ENCODE measurements at regions not wholly inside any gene's neighbourhood (a gene's known extent, or its start where the extent isn't known, plus 50 kb on each side); places are given as distances from the start of the nearest gene placed in this dataset.
A peak's percentile ranks its signal among the peaks of the same experiment; 100 is the strongest.

- no peaks in the 10 kb centered on the region for H3K36me3 Mint-ChIP-seq
- peaks cover 0 to 6% (median 0%) of the 10 kb centered on the region in 5 donors for H3K27me3 Mint-ChIP-seq
- POLR2A ChIA-PET = interaction anchor here (0.5 to 0.7 kb wide), 2 partner anchors 31 to 1019 kb away, joined by 3 to 7 read pairs; no protein-coding TSS in a partner anchor
- ATAC-seq (peak in 1 of 2 donors; percentile 72), DNase-seq (peak in 2 of 10 donors; percentile 10 to 52)
- H3K4me1 Mint-ChIP-seq = peaks cover 23 to 54% (median 33%) of the 10 kb centered on the region in 4 donors
- H3K4me3 Mint-ChIP-seq = peak overlapping the region in 2 of 10 donors; percentile 21 to 24
- H3K9me3 Mint-ChIP-seq = no peaks in the 10 kb centered on the region
- peak overlapping the region in 4 of 10 donors; percentile 33 to 73 (median 44) for H3K27ac Mint-ChIP-seq
Measured at GRCh38 chr17:77692571-77693161, 265.8 kb upstream of the TNRC6C start.

- Mint-ChIP-seq H3K4me1 (peaks cover 24 to 55% (median 32%) of the 10 kb centered on the region in 4 donors), H3K4me3 (no peak overlapping the region), H3K27me3 (peaks cover 0 to 6% (median 0%) of the 10 kb centered on the region in 5 donors), H3K36me3 (no peaks in the 10 kb centered on the region), H3K9me3 (no peaks in the 10 kb centered on the region), H3K27ac (peak overlapping the region in 1 of 10 donors; percentile 30)
- ATAC-seq = no peak
- POLR2A ChIA-PET = no interaction called here
- peak in 2 of 10 donors; percentile 10 to 35 for DNase-seq
Measured at GRCh38 chr17:77693301-77693700, 265.2 kb upstream of the TNRC6C start.

- no peak for ATAC-seq
- peaks cover 24 to 55% (median 32%) of the 10 kb centered on the region in 4 donors for H3K4me1 Mint-ChIP-seq
- no peaks in the 10 kb centered on the region for H3K36me3 Mint-ChIP-seq
- peaks cover 0 to 9% (median 0%) of the 10 kb centered on the region in 5 donors for H3K27me3 Mint-ChIP-seq
- DNase-seq = peak in 1 of 10 donors; percentile 6
- no peak overlapping the region for H3K4me3 Mint-ChIP-seq
- H3K9me3 Mint-ChIP-seq = no peaks in the 10 kb centered on the region
- H3K27ac Mint-ChIP-seq = peak overlapping the region in 5 of 10 donors; percentile 21 to 47 (median 31)
- POLR2A ChIA-PET = no interaction called here
Measured at GRCh38 chr17:77693776-77694175, 264.7 kb upstream of the TNRC6C start.

- Mint-ChIP-seq H3K27me3 (peaks cover 0 to 13% (median 0%) of the 10 kb centered on the region in 5 donors), H3K4me3 (peak overlapping the region in 1 of 10 donors; percentile 24), H3K27ac (peak overlapping the region in 2 of 10 donors; percentile 31 to 66), H3K36me3 (no peaks in the 10 kb centered on the region), H3K4me1 (peaks cover 24 to 55% (median 32%) of the 10 kb centered on the region in 4 donors), H3K9me3 (no peaks in the 10 kb centered on the region)
- DNase-seq = peak in 2 of 10 donors; percentile 14 to 56
- POLR2A ChIA-PET = no interaction called here
- ATAC-seq = no peak
Measured at GRCh38 chr17:77694391-77695363, 263.8 kb upstream of the TNRC6C start.

- Mint-ChIP-seq H3K4me3 (peak overlapping the region in 2 of 10 donors; percentile 69 to 78), H3K4me1 (peaks cover 22 to 51% (median 29%) of the 10 kb centered on the region in 4 donors), H3K27ac (peak overlapping the region in 2 of 10 donors; percentile 69 to 72), H3K9me3 (no peaks in the 10 kb centered on the region), H3K27me3 (peaks cover 0 to 13% (median 0%) of the 10 kb centered on the region in 5 donors), H3K36me3 (no peaks in the 10 kb centered on the region)
- POLR2A ChIA-PET = interaction anchor here (1.0 kb wide), 1 partner anchor 28 kb away, joined by 6 read pairs; no protein-coding TSS in a partner anchor
- no peak for DNase-seq
- no peak for ATAC-seq
Measured at GRCh38 chr17:77695386-77695785, 263.1 kb upstream of the TNRC6C start.

- POLR2A ChIA-PET = interaction anchor here (0.5 to 1.0 kb wide), 2 partner anchors 29 to 109 kb away, joined by 5 to 6 read pairs; no protein-coding TSS in a partner anchor
- H3K4me1 Mint-ChIP-seq = peaks cover 18 to 42% (median 21%) of the 10 kb centered on the region in 4 donors
- DNase-seq = peak in 1 of 10 donors; percentile 50
- H3K36me3 Mint-ChIP-seq = no peaks in the 10 kb centered on the region
- peak in 1 of 2 donors; percentile 20 for ATAC-seq
- peak overlapping the region; percentile 5 to 81 (median 70) for H3K4me3 Mint-ChIP-seq
- H3K27ac Mint-ChIP-seq = peak overlapping the region in 7 of 10 donors; percentile 20 to 77 (median 65)
- peaks cover 0 to 13% (median 0%) of the 10 kb centered on the region in 5 donors for H3K27me3 Mint-ChIP-seq
- H3K9me3 Mint-ChIP-seq = peaks cover 0 to 2% (median 0%) of the 10 kb centered on the region in 9 donors
Measured at GRCh38 chr17:77696151-77696720, 262.3 kb upstream of the TNRC6C start.

- peak overlapping the region in 4 of 10 donors; percentile 25 to 69 (median 48) for H3K27ac Mint-ChIP-seq
- H3K4me3 Mint-ChIP-seq = peak overlapping the region in 9 of 10 donors; percentile 5 to 81 (median 70)
- H3K27me3 Mint-ChIP-seq = peaks cover 0 to 13% (median 0%) of the 10 kb centered on the region in 5 donors
- peaks cover 0 to 7% (median 2%) of the 10 kb centered on the region in 9 donors for H3K9me3 Mint-ChIP-seq
- peak in 1 of 2 donors; percentile 30 for ATAC-seq
- H3K36me3 Mint-ChIP-seq = peaks cover 0 to 5% (median 0%) of the 10 kb centered on the region in 3 donors
- H3K4me1 Mint-ChIP-seq = peaks cover 13 to 36% (median 17%) of the 10 kb centered on the region in 4 donors
- POLR2A ChIA-PET = interaction anchor here (0.6 kb wide), 1 partner anchor 829 kb away, joined by 3 read pairs; the partner anchor contains the start of gene MGAT5B
- DNase-seq = peak in 1 of 10 donors; percentile 42
Measured at GRCh38 chr17:77696721-77697460, 261.6 kb upstream of the TNRC6C start.

- ATAC-seq (no peak), DNase-seq (peak in 1 of 10 donors; percentile 44)
- H3K4me1 Mint-ChIP-seq = peaks cover 10 to 27% (median 13%) of the 10 kb centered on the region in 4 donors
- H3K36me3 Mint-ChIP-seq = peaks cover 0 to 9% (median 0%) of the 10 kb centered on the region in 3 donors
- H3K27ac Mint-ChIP-seq = peak overlapping the region in 1 of 10 donors; percentile 21
- peak overlapping the region in 1 of 10 donors; percentile 33 for H3K4me3 Mint-ChIP-seq
- peaks cover 0 to 13% (median 0%) of the 10 kb centered on the region in 5 donors for H3K27me3 Mint-ChIP-seq
- H3K9me3 Mint-ChIP-seq = peaks cover 0 to 15% (median 8%) of the 10 kb centered on the region in 9 donors
- POLR2A ChIA-PET = interaction anchor here (0.6 kb wide), 1 partner anchor 830 kb away, joined by 3 read pairs; the partner anchor contains the start of gene MGAT5B
Measured at GRCh38 chr17:77697480-77698400, 260.8 kb upstream of the TNRC6C start.

GRCh38 chr17:77698903-77699623 is 259.4 kb upstream of the TNRC6C start:
- H3K36me3 Mint-ChIP-seq = peaks cover 0 to 13% (median 12%) of the 10 kb centered on the region in 3 donors
- DNase-seq (peak in 1 of 10 donors; percentile 50), ATAC-seq (no peak)
- peaks cover 0 to 11% (median 0%) of the 10 kb centered on the region in 5 donors for H3K27me3 Mint-ChIP-seq
- peak overlapping the region in 1 of 10 donors; percentile 21 for H3K27ac Mint-ChIP-seq
- H3K9me3 Mint-ChIP-seq = peaks cover 0 to 28% (median 18%) of the 10 kb centered on the region in 9 donors
- H3K4me1 Mint-ChIP-seq = peaks cover 8 to 24% (median 12%) of the 10 kb centered on the region in 4 donors
- POLR2A ChIA-PET = interaction anchor here (0.7 kb wide), 2 partner anchors 240 to 368 kb away, joined by 3 to 4 read pairs; no protein-coding TSS in a partner anchor
- H3K4me3 Mint-ChIP-seq = no peak overlapping the region

Data from naive thymus-derived CD8-positive, alpha-beta T cell (primary cell).